ENCODE measurements at regions not wholly inside any gene's neighbourhood (a gene's known extent, or its start where the extent isn't known, plus 50 kb on each side); places are given as distances from the start of the nearest gene placed in this dataset.

DNA sequence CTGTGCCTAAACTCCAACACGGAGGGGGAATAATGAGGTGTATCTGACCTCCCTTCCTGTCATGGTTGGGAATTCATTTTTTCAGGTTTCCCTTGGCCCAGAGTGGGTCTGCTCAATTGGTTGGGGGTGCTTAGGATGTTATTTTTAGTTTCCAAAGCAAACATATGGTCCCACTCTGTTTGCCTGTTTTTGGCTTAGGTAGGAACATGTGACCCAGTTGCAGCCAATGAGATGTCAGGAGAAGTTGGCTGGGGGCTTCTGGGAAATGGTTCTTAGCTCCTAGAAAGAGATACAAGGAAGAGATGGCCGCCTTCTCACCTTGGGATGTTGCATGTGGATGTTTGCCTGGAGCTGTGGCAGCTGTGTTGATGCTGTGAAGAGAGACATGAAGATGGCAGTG is 147.9 kb upstream of the RFLNA start:
- Mint-ChIP-seq H3K4me3 (no peak overlapping the region), H3K27me3 (ENCODE audit: low read depth) (peaks cover 3% of the 10 kb centered on the region), H3K36me3 (ENCODE audit: insufficient read depth in 1 of 3, low read depth in 3 of 3) (peaks cover 27 to 57% (median 41%) of the 10 kb centered on the region in 3 experiments), H3K9me3 (peaks cover 49 to 60% of the 10 kb centered on the region in 2 experiments), H3K4me1 (peaks cover 63 to 66% of the 10 kb centered on the region in 2 experiments), H3K27ac (peak overlapping the region; percentile 53 to 87 (median 66); a peak in 6 of 7 replicates)
- H3K79me1 ChIP-seq (ENCODE audit: insufficient read depth, low read depth, low read length, poor library complexity, severe bottlenecking), result no peaks in the 10 kb centered on the region
- no peak overlapping the region for H3K9ac ChIP-seq (ENCODE audit: extremely low read depth, insufficient read length, low read length)
- H4K8ac ChIP-seq (replicated peaks; ENCODE audit: insufficient read length, low read depth, low read length), result no peak overlapping the region
- DNase-seq, result no peak
- H3K23ac ChIP-seq (ENCODE audit: insufficient read length, low read depth, low read length), result no peak overlapping the region
- peaks cover 7% of the 10 kb centered on the region for H3K9me3 ChIP-seq (ENCODE audit: control insufficient read depth, low read depth, low read length)
- H2BK120ac ChIP-seq (ENCODE audit: low read depth, low read length, poor library complexity, severe bottlenecking), result no peak overlapping the region
- no peaks in the 10 kb centered on the region for H4K20me1 ChIP-seq (ENCODE audit: control insufficient read depth, insufficient read depth, insufficient read length)
- H3K4me1 ChIP-seq (ENCODE audit: insufficient read depth, low read length), result peaks cover 9% of the 10 kb centered on the region; the same call in 1 of the 2 replicates
- no peak overlapping the region for H3T11ph ChIP-seq (ENCODE audit: low read length)
- no peak overlapping the region for H3K27ac ChIP-seq (ENCODE audit: insufficient read length, low read depth, low read length)
- H3K14ac ChIP-seq (ENCODE audit: insufficient read depth, low read length), result no peak overlapping the region
- no peaks in the 10 kb centered on the region for H3K23me2 ChIP-seq (ENCODE audit: insufficient read length, low read depth, low read length, poor library complexity, severe bottlenecking)
- no peak overlapping the region for H3K18ac ChIP-seq (ENCODE audit: insufficient read length, low read depth, low read length)
- H3K4ac ChIP-seq (ENCODE audit: low read depth, low read length), result no peak overlapping the region
- H4K91ac ChIP-seq (ENCODE audit: insufficient read length, low read depth, low read length), result no peak overlapping the region
- H2BK15ac ChIP-seq (ENCODE audit: low read depth, low read length), result no peak overlapping the region
- H2BK20ac ChIP-seq (ENCODE audit: low read depth, low read length, poor library complexity, severe bottlenecking), result no peak overlapping the region
- no peak overlapping the region for H4K5ac ChIP-seq (ENCODE audit: insufficient read length, low read depth, low read length)
- TF ChIP-seq, protein P1, sequence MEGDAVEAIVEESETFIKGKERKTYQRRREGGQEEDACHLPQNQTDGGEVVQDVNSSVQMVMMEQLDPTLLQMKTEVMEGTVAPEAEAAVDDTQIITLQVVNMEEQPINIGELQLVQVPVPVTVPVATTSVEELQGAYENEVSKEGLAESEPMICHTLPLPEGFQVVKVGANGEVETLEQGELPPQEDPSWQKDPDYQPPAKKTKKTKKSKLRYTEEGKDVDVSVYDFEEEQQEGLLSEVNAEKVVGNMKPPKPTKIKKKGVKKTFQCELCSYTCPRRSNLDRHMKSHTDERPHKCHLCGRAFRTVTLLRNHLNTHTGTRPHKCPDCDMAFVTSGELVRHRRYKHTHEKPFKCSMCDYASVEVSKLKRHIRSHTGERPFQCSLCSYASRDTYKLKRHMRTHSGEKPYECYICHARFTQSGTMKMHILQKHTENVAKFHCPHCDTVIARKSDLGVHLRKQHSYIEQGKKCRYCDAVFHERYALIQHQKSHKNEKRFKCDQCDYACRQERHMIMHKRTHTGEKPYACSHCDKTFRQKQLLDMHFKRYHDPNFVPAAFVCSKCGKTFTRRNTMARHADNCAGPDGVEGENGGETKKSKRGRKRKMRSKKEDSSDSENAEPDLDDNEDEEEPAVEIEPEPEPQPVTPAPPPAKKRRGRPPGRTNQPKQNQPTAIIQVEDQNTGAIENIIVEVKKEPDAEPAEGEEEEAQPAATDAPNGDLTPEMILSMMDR (conservative IDR thresholded peaks at IDR 0.05), result no peak
- H2AK5ac ChIP-seq (ENCODE audit: insufficient read length, low read length), result no peak overlapping the region
- no peak overlapping the region for H2BK12ac ChIP-seq (ENCODE audit: insufficient read length, low read depth, low read length)
- no peaks in the 10 kb centered on the region for H3K27me3 ChIP-seq (ENCODE audit: insufficient read depth, low read length)
- no CpG with 5 or more reads among the region's 2 CpGs for WGBS (ENCODE audit: extremely low coverage, insufficient read length, low lambda C conversion rate)
- H2BK5ac ChIP-seq (ENCODE audit: insufficient read length, low read length), result no peak overlapping the region
- H3K56ac ChIP-seq (ENCODE audit: insufficient read length, low read depth, low read length), result no peak overlapping the region
- no peak overlapping the region for H3K4me2 ChIP-seq (ENCODE audit: insufficient read depth, insufficient read length, low read length)
- H3K79me2 ChIP-seq (ENCODE audit: insufficient read depth, low read length), result no peaks in the 10 kb centered on the region
- no peak overlapping the region for H2AFZ ChIP-seq (ENCODE audit: low read length)

Measured in H9 (cell line).